ENCODE measurements at regions not wholly inside any gene's neighbourhood (a gene's known extent, or its start where the extent isn't known, plus 50 kb on each side); places are given as distances from the start of the nearest gene placed in this dataset.

DNA sequence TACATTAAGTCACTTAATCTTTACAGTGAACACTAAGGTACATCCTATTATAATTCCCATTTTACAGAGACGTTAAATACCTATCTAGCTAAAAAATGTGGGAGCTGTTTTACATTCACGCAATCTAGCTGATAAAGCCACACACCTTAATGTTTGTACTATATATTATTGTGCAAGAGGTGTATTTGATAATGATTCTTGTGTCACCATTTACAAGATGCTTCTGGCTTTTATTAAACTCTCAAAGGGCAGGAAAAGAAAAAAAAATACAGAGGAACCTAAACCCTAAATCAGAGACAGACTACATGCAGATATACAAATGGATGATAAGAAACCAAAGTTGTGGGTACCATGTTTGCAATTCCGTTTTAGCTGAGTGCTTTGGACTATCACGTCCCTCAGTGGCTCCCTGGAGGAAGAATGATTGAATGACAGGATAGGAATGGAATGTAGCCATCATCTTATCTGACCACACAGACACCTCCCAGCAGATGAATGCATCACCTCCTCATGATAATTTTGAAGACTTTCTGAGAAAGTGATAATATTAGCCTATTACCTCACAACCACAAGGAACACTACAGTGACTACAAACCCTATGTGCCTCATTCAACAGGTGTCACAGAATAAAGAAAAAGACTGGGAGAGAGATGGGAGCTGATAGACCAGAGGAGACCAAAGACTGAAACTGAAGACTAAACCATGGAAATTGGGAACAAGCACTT, 230.5 kb upstream of the SERP2 start:
- H3K14ac ChIP-seq (ENCODE audit: insufficient read depth, low read length), result no peak overlapping the region
- H4K91ac ChIP-seq (ENCODE audit: insufficient read length, low read depth, low read length), result no peak overlapping the region
- peak overlapping the region; percentile 98 for H3K4me2 ChIP-seq (ENCODE audit: insufficient read depth, insufficient read length, low read length)
- no peak overlapping the region for H3K27ac ChIP-seq (ENCODE audit: insufficient read length, low read depth, low read length)
- no peak overlapping the region for H2BK5ac ChIP-seq (ENCODE audit: insufficient read length, low read length)
- no peak for DNase-seq
- H4K8ac ChIP-seq (replicated peaks; ENCODE audit: insufficient read length, low read depth, low read length), result no peak overlapping the region
- no peak overlapping the region for H2AFZ ChIP-seq (ENCODE audit: low read length)
- H2BK15ac ChIP-seq (ENCODE audit: low read depth, low read length), result no peak overlapping the region
- H3K79me1 ChIP-seq (ENCODE audit: insufficient read depth, low read depth, low read length, poor library complexity, severe bottlenecking), result no peaks in the 10 kb centered on the region
- H3K4me1 Mint-ChIP-seq, result peaks cover 24 to 25% of the 10 kb centered on the region in 2 experiments
- H3K4ac ChIP-seq (ENCODE audit: low read depth, low read length), result no peak overlapping the region
- H3T11ph ChIP-seq (ENCODE audit: low read length), result no peak overlapping the region
- H3K9me3 ChIP-seq (ENCODE audit: control insufficient read depth, low read depth, low read length), result no peaks in the 10 kb centered on the region
- H3K27me3 Mint-ChIP-seq (ENCODE audit: low read depth), result peaks cover 6% of the 10 kb centered on the region
- no peak overlapping the region for H2AK5ac ChIP-seq (ENCODE audit: insufficient read length, low read length)
- H4K20me1 ChIP-seq (ENCODE audit: control insufficient read depth, insufficient read depth, insufficient read length), result no peaks in the 10 kb centered on the region
- no peak overlapping the region for H3K27ac Mint-ChIP-seq
- H4K5ac ChIP-seq (ENCODE audit: insufficient read length, low read depth, low read length), result no peak overlapping the region
- H3K23me2 ChIP-seq (ENCODE audit: insufficient read length, low read depth, low read length, poor library complexity, severe bottlenecking), result peaks cover 10% of the 10 kb centered on the region
- H3K56ac ChIP-seq (ENCODE audit: insufficient read length, low read depth, low read length), result no peak overlapping the region
- H3K27me3 ChIP-seq (ENCODE audit: insufficient read depth, low read length), result no peaks in the 10 kb centered on the region
- no CpG with 5 or more reads among the region's 4 CpGs for WGBS (ENCODE audit: extremely low coverage, insufficient read length, low lambda C conversion rate)
- H3K9ac ChIP-seq (ENCODE audit: extremely low read depth, insufficient read length, low read length), result no peak overlapping the region
- no peak overlapping the region for H3K18ac ChIP-seq (ENCODE audit: insufficient read length, low read depth, low read length)
- no peaks in the 10 kb centered on the region for H3K79me2 ChIP-seq (ENCODE audit: insufficient read depth, low read length)
- no peak overlapping the region for H2BK12ac ChIP-seq (ENCODE audit: insufficient read length, low read depth, low read length)
- H3K4me1 ChIP-seq (ENCODE audit: insufficient read depth, low read length), result no peaks in the 10 kb centered on the region
- TF ChIP-seq, protein P1, sequence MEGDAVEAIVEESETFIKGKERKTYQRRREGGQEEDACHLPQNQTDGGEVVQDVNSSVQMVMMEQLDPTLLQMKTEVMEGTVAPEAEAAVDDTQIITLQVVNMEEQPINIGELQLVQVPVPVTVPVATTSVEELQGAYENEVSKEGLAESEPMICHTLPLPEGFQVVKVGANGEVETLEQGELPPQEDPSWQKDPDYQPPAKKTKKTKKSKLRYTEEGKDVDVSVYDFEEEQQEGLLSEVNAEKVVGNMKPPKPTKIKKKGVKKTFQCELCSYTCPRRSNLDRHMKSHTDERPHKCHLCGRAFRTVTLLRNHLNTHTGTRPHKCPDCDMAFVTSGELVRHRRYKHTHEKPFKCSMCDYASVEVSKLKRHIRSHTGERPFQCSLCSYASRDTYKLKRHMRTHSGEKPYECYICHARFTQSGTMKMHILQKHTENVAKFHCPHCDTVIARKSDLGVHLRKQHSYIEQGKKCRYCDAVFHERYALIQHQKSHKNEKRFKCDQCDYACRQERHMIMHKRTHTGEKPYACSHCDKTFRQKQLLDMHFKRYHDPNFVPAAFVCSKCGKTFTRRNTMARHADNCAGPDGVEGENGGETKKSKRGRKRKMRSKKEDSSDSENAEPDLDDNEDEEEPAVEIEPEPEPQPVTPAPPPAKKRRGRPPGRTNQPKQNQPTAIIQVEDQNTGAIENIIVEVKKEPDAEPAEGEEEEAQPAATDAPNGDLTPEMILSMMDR (conservative IDR thresholded peaks at IDR 0.05), result no peak
- H3K4me3 Mint-ChIP-seq, result peak overlapping the region in 1 of 2 experiments; percentile 89; a peak in 3 of 5 replicates
- no peaks in the 10 kb centered on the region for H3K9me3 Mint-ChIP-seq
- H2BK120ac ChIP-seq (ENCODE audit: low read depth, low read length, poor library complexity, severe bottlenecking), result no peak overlapping the region
- H2BK20ac ChIP-seq (ENCODE audit: low read depth, low read length, poor library complexity, severe bottlenecking), result no peak overlapping the region
- H3K36me3 Mint-ChIP-seq (ENCODE audit: insufficient read depth in 1 of 3, low read depth in 3 of 3), result no peaks in the 10 kb centered on the region
- no peak overlapping the region for H3K23ac ChIP-seq (ENCODE audit: insufficient read length, low read depth, low read length)

Data from H9 (cell line).